IMR-90 (cell line): ENCODE measurements at regions not wholly inside any gene's neighbourhood (a gene's known extent, or its start where the extent isn't known, plus 50 kb on each side); places are given as distances from the start of the nearest gene placed in this dataset.

Experiments
- ATAC-seq: fragments of 200-7000 bp; cut with Tn5 transposase; 2 replicates; pipeline ENCODE4 v1.9.1; 2020; ENCODE audit warnings: low read depth, mild to moderate bottlenecking, moderate library complexity
- BruUV-seq: library from RNA; stranded (reverse); fragments of 400-500 nt; replicated peaks from 2 replicates; lab custom pipeline; 2021; lab: Mats Ljungman, UMichigan
- CTCF ChIA-PET: fragments of 300-600 bp; formaldehyde crosslinking; extraction: SDS; loops from one replicate; lab custom pipeline; 2021; ENCODE audit warnings: antibody characterized with exemption; lab: Yijun Ruan, JAX
- POLR2A ChIA-PET: fragments of 300-600 bp; sonication (Branson Sonifier 250); formaldehyde crosslinking; loops from one replicate; lab custom pipeline; 2022; ENCODE audit warnings: antibody characterized with exemption; ENCODE audit not compliant: unreplicated experiment; lab: Charles Lee
- DNase-seq: peaks from one replicate; pipeline ENCODE4 v3.0.0; 2013
- H2AFZ ChIP-seq: replicated peaks from 2 replicates; pipeline ENCODE3; 2013; ENCODE audit warnings: low read length, mild to moderate bottlenecking; ENCODE audit not compliant: poor library complexity
- H2AK5ac ChIP-seq: 2 replicates; pipeline ENCODE4 v1.6.1; 2013; ENCODE audit warnings: low read depth, low read length, inconsistent platforms
- H2AK9ac ChIP-seq: replicated peaks from 2 replicates; pipeline ENCODE3; 2013; ENCODE audit warnings: mild to moderate bottlenecking, low read depth, low read length, moderate library complexity; ENCODE audit not compliant: poor library complexity
- H2BK120ac ChIP-seq: 2 replicates; pipeline ENCODE4 v1.6.1; 2013; ENCODE audit warnings: low read depth, low read length, inconsistent platforms
- H2BK15ac ChIP-seq: 3 replicates; pipeline ENCODE4 v1.6.1; 2013; ENCODE audit warnings: low read depth, low read length, inconsistent platforms
- H2BK20ac ChIP-seq: 2 replicates; pipeline ENCODE4 v1.6.1; 2013; ENCODE audit warnings: low read depth, mild to moderate bottlenecking, inconsistent platforms, low read length, moderate library complexity
- H2BK5ac ChIP-seq: 2 replicates; pipeline ENCODE4 v1.6.1; 2013; ENCODE audit warnings: mild to moderate bottlenecking, low read depth, low read length, inconsistent platforms; ENCODE audit not compliant: poor library complexity, severe bottlenecking
- H3K14ac ChIP-seq: replicated peaks from 2 replicates; pipeline ENCODE4 v1.6.1; 2013; ENCODE audit warnings: low read depth, low read length, inconsistent platforms
- H3K18ac ChIP-seq: 2 replicates; pipeline ENCODE4 v1.6.1; 2013; ENCODE audit warnings: low read depth, low read length, control low read depth
- H3K23ac ChIP-seq: 2 replicates; pipeline ENCODE4 v1.6.1; 2013; ENCODE audit warnings: low read depth, low read length, inconsistent platforms
- H3K27ac ChIP-seq: 2 replicates; pipeline ENCODE4 v1.5.1; 2013; ENCODE audit warnings: mild to moderate bottlenecking, control low read depth, low read length; ENCODE audit not compliant: insufficient read depth
- H3K27me3 ChIP-seq: 2 replicates; pipeline ENCODE4 v1.6.1; 2013; ENCODE audit warnings: low read length; ENCODE audit not compliant: control insufficient read depth, insufficient read depth
- H3K36me3 ChIP-seq: 2 replicates; pipeline ENCODE4 v1.6.1; 2013; ENCODE audit warnings: low read length, mixed read lengths; ENCODE audit not compliant: control insufficient read depth, insufficient read depth
- H3K4ac ChIP-seq: 2 replicates; pipeline ENCODE4 v1.6.1; 2013; ENCODE audit warnings: low read depth, low read length, inconsistent platforms
- H3K4me1 ChIP-seq: 2 replicates; pipeline ENCODE4 v1.6.1; 2013; ENCODE audit warnings: low read length, mixed read lengths; ENCODE audit not compliant: control insufficient read depth, insufficient read depth
- H3K4me2 ChIP-seq: 2 replicates; pipeline ENCODE4 v1.6.1; 2013; ENCODE audit warnings: low read depth, mild to moderate bottlenecking, control low read depth, low read length, moderate library complexity
- H3K4me3 ChIP-seq: 2 replicates; pipeline ENCODE4 v1.5.1; 2013; ENCODE audit warnings: low read depth, mild to moderate bottlenecking, control low read depth, low read length, moderate library complexity; ENCODE audit not compliant: insufficient read depth
- H3K56ac ChIP-seq: 2 replicates; pipeline ENCODE4 v1.6.1; 2013; ENCODE audit warnings: low read length, inconsistent platforms; ENCODE audit not compliant: insufficient read depth; ENCODE audit errors: extremely low read depth
- H3K79me1 ChIP-seq, 2 experiments: 2 replicates each; pipeline ENCODE4 v1.6.1; 2013; ENCODE audit warnings: low read length in 2 of 2, inconsistent platforms in 1 of 2, low read depth in 1 of 2
- H3K9ac ChIP-seq: 2 replicates; pipeline ENCODE4 v1.6.1; 2013; ENCODE audit warnings: low read depth, low read length, control low read depth
- H3K9me1 ChIP-seq: 2 replicates; pipeline ENCODE4 v1.6.1; 2013; ENCODE audit warnings: low read length, inconsistent platforms; ENCODE audit not compliant: insufficient read depth
- H3K9me3 ChIP-seq: 2 replicates; pipeline ENCODE4 v1.6.1; 2013; ENCODE audit warnings: low read length; ENCODE audit not compliant: control insufficient read depth, insufficient read depth
- H4K20me1 ChIP-seq: 2 replicates; pipeline ENCODE4 v1.6.1; 2013; ENCODE audit warnings: low read length, inconsistent platforms; ENCODE audit not compliant: insufficient read depth
- H4K5ac ChIP-seq: 2 replicates; pipeline ENCODE4 v1.6.1; 2013; ENCODE audit warnings: mild to moderate bottlenecking, low read depth, low read length, control low read depth
- H4K8ac ChIP-seq, 2 experiments: 2 replicates each; pipeline ENCODE4 v1.6.1; 2013; ENCODE audit warnings: low read depth in 2 of 2, low read length in 2 of 2, control low read depth in 1 of 2, inconsistent platforms in 1 of 2
- H4K91ac ChIP-seq: 2 replicates; pipeline ENCODE4 v1.6.1; 2013; ENCODE audit warnings: low read depth, low read length, inconsistent platforms; ENCODE audit not compliant: insufficient read depth
- BHLHE40 ChIP-seq: fragments of 150-350 bp; IDR thresholded peaks from 2 replicates; pipeline ENCODE4 v1.6.1; 2016; ENCODE audit warnings: mild to moderate bottlenecking, low read depth, low read length
- CEBPB ChIP-seq: IDR thresholded peaks from 2 replicates; pipeline ENCODE4 v1.6.1; 2012; ENCODE audit warnings: low read depth, low read length, improper control_type of control experiment
- CHD1 ChIP-seq: IDR thresholded peaks from 2 replicates; pipeline ENCODE4 v1.6.1; 2012; ENCODE audit warnings: low read depth, low read length, improper control_type of control experiment
- FOS ChIP-seq: fragments of 150-350 bp; IDR thresholded peaks from 2 replicates; pipeline ENCODE4 v1.6.1; 2016; ENCODE audit warnings: low read depth, low read length
- MAFK ChIP-seq: IDR thresholded peaks from 2 replicates; pipeline ENCODE4 v1.6.1; 2012; ENCODE audit warnings: low read depth, low read length, improper control_type of control experiment
- MAZ ChIP-seq: IDR thresholded peaks from 2 replicates; pipeline ENCODE4 v1.6.1; 2012; ENCODE audit warnings: low read depth, mild to moderate bottlenecking, low read length, improper control_type of control experiment, moderate library complexity, borderline replicate concordance
- MXI1 ChIP-seq: IDR thresholded peaks from 2 replicates; pipeline ENCODE4 v1.6.1; 2012; ENCODE audit warnings: low read depth, mild to moderate bottlenecking, low read length, moderate library complexity, borderline replicate concordance
- NFE2L2 ChIP-seq: fragments of 150-350 bp; IDR thresholded peaks from 2 replicates; pipeline ENCODE4 v1.6.1; 2016; ENCODE audit warnings: low read depth, mild to moderate bottlenecking, low read length
- POLR2A ChIP-seq: IDR thresholded peaks from 2 replicates; pipeline ENCODE4 v1.6.1; 2012; ENCODE audit warnings: mild to moderate bottlenecking, low read depth, low read length
- RAD21 ChIP-seq: IDR thresholded peaks from 2 replicates; pipeline ENCODE4 v1.6.1; 2012; ENCODE audit warnings: low read length, improper control_type of control experiment
- RCOR1 ChIP-seq: IDR thresholded peaks from 2 replicates; pipeline ENCODE4 v1.6.1; 2012; ENCODE audit warnings: mild to moderate bottlenecking, low read length, improper control_type of control experiment; ENCODE audit not compliant: insufficient replicate concordance
- RFX5 ChIP-seq: IDR thresholded peaks from 2 replicates; pipeline ENCODE4 v1.8.0; 2012; ENCODE audit warnings: low read depth, mild to moderate bottlenecking, low read length, moderate library complexity
- SMC3 ChIP-seq: fragments of 150-350 bp; IDR thresholded peaks from 2 replicates; pipeline ENCODE4 v1.6.1; 2016; ENCODE audit warnings: low read depth, mild to moderate bottlenecking, antibody characterized with exemption, low read length, moderate library complexity
- WGBS, 2 experiments: methylation state at CpG; one replicate each; pipeline versions ENCODE4 v1.1.5 to v1.1.7; 2013; ENCODE audit warnings: missing lambda C conversion rate in 2 of 2; ENCODE audit not compliant: insufficient read length in 1 of 2; ENCODE audit errors: extremely low coverage in 2 of 2; 5-methylcytosine and 5-hydroxymethylcytosine counted together
- dilution Hi-C: fragments of 300-500 bp; cut with HindIII; formaldehyde crosslinking; loops from one replicate; pipeline ENCODE4 v1.14.3; 2018; ENCODE audit warnings: low sequenced_read_pairs; ENCODE audit not compliant: unreplicated experiment
- in situ Hi-C: fragments of 300-500 bp; cut with MboI; formaldehyde crosslinking; loops from 3 replicates; pipeline ENCODE4 v1.14.3; 2019; ENCODE audit warnings: low sequenced_read_pairs, inconsistent platforms, mixed read lengths
- intact Hi-C: fragments of 100-400 bp; cut with micrococcal nuclease; formaldehyde crosslinking; loops from 2 replicates; pipeline ENCODE4 v1.10.0; 2022
- TF ChIP-seq, protein P1 (sequence below): fragments of 150-350 bp; IDR thresholded peaks from 2 replicates; pipeline ENCODE4 v1.6.1; 2017; ENCODE audit warnings: mild to moderate bottlenecking, antibody characterized with exemption, low read length, low read depth
- TF ChIP-seq, protein P2 (sequence below): fragments of 150-350 bp; IDR thresholded peaks from 2 replicates; pipeline ENCODE4 v1.6.1; 2016; ENCODE audit warnings: low read depth, mild to moderate bottlenecking, low read length, moderate library complexity, borderline replicate concordance
- TF ChIP-seq, protein P3 (sequence below): conservative IDR thresholded peaks from 2 replicates; pipeline ENCODE4 v1.5.1; 2012; ENCODE audit warnings: mild to moderate bottlenecking, low read depth, low read length, improper control_type of control experiment

DNA sequence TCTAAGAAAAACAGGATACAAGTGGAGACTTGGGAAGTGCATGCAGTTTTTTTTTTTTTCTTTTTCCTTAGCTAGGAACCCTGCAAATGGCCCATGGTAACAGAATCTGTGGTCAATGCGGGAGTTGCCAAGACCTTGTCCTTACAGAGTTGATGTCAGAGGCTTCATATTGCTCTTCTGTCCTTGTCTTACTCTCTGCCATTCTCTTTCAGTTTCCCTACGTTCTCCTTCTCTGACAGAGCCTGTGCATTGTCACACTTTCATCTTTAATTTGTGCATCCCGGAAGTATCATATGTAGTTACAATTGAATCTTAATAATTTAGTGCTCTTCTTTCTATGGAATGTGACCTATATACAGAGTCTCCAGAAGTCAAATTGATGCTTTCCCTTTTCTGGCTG is 986.9 kb downstream of the TMEM121 start:
- H4K8ac ChIP-seq: no peak overlapping the region
- H2BK20ac ChIP-seq: no peak overlapping the region
- H3K36me3 ChIP-seq: no peaks in the 10 kb centered on the region
- no peak overlapping the region for H3K9ac ChIP-seq
- H3K4me2 ChIP-seq: no peak overlapping the region
- no peaks in the 10 kb centered on the region for H3K9me1 ChIP-seq
- CTCF ChIA-PET: no interaction called here
- POLR2A ChIA-PET: no interaction called here
- no peaks in the 10 kb centered on the region for H3K27me3 ChIP-seq
- H4K91ac ChIP-seq: no peak overlapping the region
- no peak overlapping the region for H2BK15ac ChIP-seq
- BruUV-seq: no TSS peak
- no peak overlapping the region for H3K4ac ChIP-seq
- no peak overlapping the region for H2AFZ ChIP-seq
- H2BK5ac ChIP-seq: no peak overlapping the region
- dilution Hi-C loops: no loop called here
- no peak overlapping the region for H3K23ac ChIP-seq
- peaks cover 13% of the 10 kb centered on the region for H3K9me3 ChIP-seq
- intact Hi-C loops: no loop called here
- no peak overlapping the region for H2BK120ac ChIP-seq
- no peak for TF ChIP-seq NFE2L2
- no peak for TF ChIP-seq FOS
- no peak for TF ChIP-seq RFX5
- TF ChIP-seq SMC3: no peak
- TF ChIP-seq CHD1: no peak
- TF ChIP-seq CEBPB: no peak
- no peak for TF ChIP-seq POLR2A
- no peak for TF ChIP-seq MXI1
- TF ChIP-seq, protein P1, sequence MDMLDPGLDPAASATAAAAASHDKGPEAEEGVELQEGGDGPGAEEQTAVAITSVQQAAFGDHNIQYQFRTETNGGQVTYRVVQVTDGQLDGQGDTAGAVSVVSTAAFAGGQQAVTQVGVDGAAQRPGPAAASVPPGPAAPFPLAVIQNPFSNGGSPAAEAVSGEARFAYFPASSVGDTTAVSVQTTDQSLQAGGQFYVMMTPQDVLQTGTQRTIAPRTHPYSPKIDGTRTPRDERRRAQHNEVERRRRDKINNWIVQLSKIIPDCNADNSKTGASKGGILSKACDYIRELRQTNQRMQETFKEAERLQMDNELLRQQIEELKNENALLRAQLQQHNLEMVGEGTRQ: no peak
- TF ChIP-seq RCOR1: no peak
- TF ChIP-seq BHLHE40: no peak
- TF ChIP-seq, protein P2, sequence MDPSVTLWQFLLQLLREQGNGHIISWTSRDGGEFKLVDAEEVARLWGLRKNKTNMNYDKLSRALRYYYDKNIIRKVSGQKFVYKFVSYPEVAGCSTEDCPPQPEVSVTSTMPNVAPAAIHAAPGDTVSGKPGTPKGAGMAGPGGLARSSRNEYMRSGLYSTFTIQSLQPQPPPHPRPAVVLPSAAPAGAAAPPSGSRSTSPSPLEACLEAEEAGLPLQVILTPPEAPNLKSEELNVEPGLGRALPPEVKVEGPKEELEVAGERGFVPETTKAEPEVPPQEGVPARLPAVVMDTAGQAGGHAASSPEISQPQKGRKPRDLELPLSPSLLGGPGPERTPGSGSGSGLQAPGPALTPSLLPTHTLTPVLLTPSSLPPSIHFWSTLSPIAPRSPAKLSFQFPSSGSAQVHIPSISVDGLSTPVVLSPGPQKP: no peak
- no peak for TF ChIP-seq MAFK
- no peak for TF ChIP-seq MAZ
- TF ChIP-seq, protein P3, sequence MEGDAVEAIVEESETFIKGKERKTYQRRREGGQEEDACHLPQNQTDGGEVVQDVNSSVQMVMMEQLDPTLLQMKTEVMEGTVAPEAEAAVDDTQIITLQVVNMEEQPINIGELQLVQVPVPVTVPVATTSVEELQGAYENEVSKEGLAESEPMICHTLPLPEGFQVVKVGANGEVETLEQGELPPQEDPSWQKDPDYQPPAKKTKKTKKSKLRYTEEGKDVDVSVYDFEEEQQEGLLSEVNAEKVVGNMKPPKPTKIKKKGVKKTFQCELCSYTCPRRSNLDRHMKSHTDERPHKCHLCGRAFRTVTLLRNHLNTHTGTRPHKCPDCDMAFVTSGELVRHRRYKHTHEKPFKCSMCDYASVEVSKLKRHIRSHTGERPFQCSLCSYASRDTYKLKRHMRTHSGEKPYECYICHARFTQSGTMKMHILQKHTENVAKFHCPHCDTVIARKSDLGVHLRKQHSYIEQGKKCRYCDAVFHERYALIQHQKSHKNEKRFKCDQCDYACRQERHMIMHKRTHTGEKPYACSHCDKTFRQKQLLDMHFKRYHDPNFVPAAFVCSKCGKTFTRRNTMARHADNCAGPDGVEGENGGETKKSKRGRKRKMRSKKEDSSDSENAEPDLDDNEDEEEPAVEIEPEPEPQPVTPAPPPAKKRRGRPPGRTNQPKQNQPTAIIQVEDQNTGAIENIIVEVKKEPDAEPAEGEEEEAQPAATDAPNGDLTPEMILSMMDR: no peak
- no peak for TF ChIP-seq RAD21
- DNase-seq (no peak), ATAC-seq (no peak)
- H3K18ac ChIP-seq: no peak overlapping the region
- H4K20me1 ChIP-seq: no peaks in the 10 kb centered on the region
- no peak overlapping the region for H3K14ac ChIP-seq
- no peak overlapping the region for H3K27ac ChIP-seq
- no peak overlapping the region for H4K5ac ChIP-seq
- WGBS, 2 experiments: no CpG with 5 or more reads among the region's 3 CpGs
- no peak overlapping the region for H2AK5ac ChIP-seq
- in situ Hi-C loops: no loop called here
- H3K79me1 ChIP-seq: no peaks in the 10 kb centered on the region
- H3K4me1 ChIP-seq: no peaks in the 10 kb centered on the region
- no peak overlapping the region for H3K56ac ChIP-seq
- H3K4me3 ChIP-seq: no peak overlapping the region
- H2AK9ac ChIP-seq: no peak overlapping the region
